Endothelial cell of umbilical vein (primary cell): ENCODE measurements at regions not wholly inside any gene's neighbourhood (a gene's known extent, or its start where the extent isn't known, plus 50 kb on each side); places are given as distances from the start of the nearest gene placed in this dataset.

ENCODE experiments used
- CTCF ChIP-seq, 2 donors: IDR thresholded peaks; 1 replicate in 1 of 2; 2 replicates in 1 of 2; pipeline ENCODE4 v1.5.1; 2011; ENCODE audit warnings: low read length in 2 of 2, mild to moderate bottlenecking in 2 of 2, moderate library complexity in 2 of 2, control low read depth in 1 of 2, inconsistent platforms in 1 of 2, low read depth in 1 of 2; ENCODE audit not compliant: insufficient read depth in 1 of 2; ENCODE audit errors: extremely low read depth in 1 of 2
- FOS ChIP-seq: IDR thresholded peaks from 2 replicates; pipeline ENCODE4 v1.6.1; 2011; ENCODE audit warnings: mild to moderate bottlenecking, low read length, moderate library complexity, borderline replicate concordance; ENCODE audit not compliant: insufficient read depth
- MAX ChIP-seq: IDR thresholded peaks from 2 replicates; pipeline ENCODE4 v1.6.1; 2011; ENCODE audit not compliant: insufficient read depth, insufficient read length
- MYC ChIP-seq: IDR thresholded peaks from one replicate; pipeline ENCODE4 v1.6.1; 2011; ENCODE audit warnings: mild to moderate bottlenecking, low read depth, low read length
- POLR2A ChIP-seq: IDR thresholded peaks from 2 replicates; pipeline ENCODE4 v1.6.1; 2012; ENCODE audit warnings: low read depth, mild to moderate bottlenecking, control low read depth, low read length
- POLR2AphosphoS5 ChIP-seq: IDR thresholded peaks from 2 replicates; pipeline ENCODE4 v1.6.1; 2012; ENCODE audit warnings: low read depth, mild to moderate bottlenecking, control low read depth, low read length, moderate library complexity; ENCODE audit not compliant: insufficient read depth

GRCh38 chr3:146800484-146800883 lies 195.3 kb upstream of the PLSCR5 start:
- TF ChIP-seq MYC (no peak), CTCF (IDR thresholded peaks at IDR 0.05; ENCODE audit: extremely low read depth in 1 of 2, insufficient read depth in 1 of 2, low read depth in 1 of 2, low read length in 2 of 2) (no peak), POLR2A (no peak), MAX (no peak), POLR2AphosphoS5 (no peak), FOS (no peak)
